Fibroblast of skin of scalp (primary cell): ENCODE measurements at regions not wholly inside any gene's neighbourhood (a gene's known extent, or its start where the extent isn't known, plus 50 kb on each side); places are given as distances from the start of the nearest gene placed in this dataset.
"Not testable (repeated sequence)": the region's sequence is repeated elsewhere in the genome, so short reads cannot be mapped to it uniquely, and the experiment has no call there.

Experiments
- DNase-seq: peaks from one replicate; pipeline ENCODE4 v3.0.0-alpha.2; 2013

DNA sequence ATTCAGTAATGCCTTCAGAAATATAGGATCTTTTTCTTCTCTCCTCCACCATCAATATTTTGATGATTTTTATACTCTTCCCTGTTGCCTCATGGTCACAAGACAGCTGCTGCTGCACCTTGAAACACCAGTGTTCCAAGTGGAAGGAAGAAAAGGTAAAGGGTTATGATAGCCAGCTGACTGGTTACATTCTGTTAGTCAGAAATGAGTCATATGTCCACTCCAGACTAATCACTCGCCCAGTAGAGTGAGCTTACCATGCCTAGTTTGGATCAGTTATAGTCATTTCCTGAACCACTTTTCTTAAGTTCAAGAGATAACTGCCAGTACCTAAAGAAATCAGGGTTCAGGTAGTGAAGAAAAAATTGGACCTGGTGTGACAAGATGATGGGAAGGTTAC lies 532.3 kb upstream of the SMIM31 start:
- DNase-seq = no peak

DNA sequence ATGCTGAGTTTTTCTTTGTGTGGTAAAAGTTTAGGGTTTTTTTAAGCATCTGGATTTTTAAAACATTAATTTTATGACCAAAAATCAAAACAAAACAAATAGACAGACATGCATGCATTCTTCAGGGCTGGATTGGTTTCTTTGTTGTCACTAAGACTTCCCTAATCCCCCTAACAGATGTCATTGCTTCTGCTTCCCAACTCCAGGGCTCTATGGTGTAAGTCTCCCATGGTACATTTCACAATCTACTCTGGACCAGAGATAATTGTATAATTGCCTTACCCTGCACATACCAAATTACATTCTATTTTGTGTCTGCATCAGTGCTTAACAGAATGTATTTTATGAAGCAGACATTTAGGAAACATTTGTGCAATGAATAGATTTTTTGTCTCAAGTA lies 529.1 kb upstream of the SMIM31 start:
- DNase-seq = no peak

DNA sequence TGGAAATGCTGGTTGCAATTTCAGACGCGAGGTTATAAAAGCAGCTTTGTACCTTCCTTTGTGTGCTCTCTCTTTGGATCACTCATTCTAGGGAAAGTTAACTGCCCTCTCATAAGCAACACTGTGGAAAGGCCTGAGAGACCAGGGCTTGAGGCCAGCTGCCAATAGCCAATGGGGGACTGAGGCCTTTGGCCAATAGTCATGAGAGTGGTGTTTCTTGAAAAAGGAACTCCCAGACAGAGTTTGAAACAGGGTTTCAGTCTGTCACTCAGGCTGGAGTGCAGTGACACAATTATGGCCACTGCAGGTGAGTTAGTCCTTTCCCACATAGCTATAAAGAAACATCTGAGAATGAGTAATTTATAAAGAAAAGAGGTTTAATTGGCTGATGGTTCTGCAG lies 524.7 kb upstream of the SMIM31 start:
- no peak for DNase-seq

DNA sequence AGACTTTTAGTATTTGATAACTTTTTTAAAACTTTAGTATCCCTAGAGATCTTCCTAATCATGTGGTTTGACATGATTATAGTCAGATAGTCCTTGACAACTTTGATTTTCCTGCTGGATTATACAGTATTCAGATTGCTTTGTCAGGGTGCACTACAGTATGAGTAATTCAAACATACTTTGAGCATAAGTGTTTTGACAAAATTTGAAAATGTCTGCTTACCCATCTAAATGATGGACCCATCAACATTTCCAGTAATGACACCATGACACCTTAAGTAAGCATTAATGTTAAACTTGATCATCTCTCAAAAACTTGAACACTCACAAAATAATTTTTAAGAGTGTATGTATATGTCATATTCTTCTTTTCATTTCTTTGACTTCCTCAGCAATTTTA lies 514.5 kb upstream of the SMIM31 start:
- DNase-seq = no peak

DNA sequence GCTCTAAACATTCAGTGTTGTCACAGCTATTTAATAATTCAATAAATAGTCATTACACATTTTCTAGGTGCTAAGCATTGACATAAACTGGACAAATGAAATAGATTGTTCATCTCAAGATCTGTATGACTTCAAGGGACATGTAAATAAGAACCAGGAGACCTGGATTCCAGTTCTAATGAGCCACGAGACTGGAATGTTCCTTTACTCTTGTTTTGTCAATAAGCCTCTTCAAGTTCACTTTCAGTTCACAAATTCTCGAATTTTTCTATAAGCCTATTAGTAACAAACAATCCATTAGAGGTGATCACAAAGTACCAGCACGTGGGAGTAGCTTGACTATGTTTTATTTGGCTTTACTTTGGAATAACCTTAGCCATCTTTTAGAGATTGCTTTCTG lies 514.0 kb upstream of the SMIM31 start:
- DNase-seq = no peak

DNA sequence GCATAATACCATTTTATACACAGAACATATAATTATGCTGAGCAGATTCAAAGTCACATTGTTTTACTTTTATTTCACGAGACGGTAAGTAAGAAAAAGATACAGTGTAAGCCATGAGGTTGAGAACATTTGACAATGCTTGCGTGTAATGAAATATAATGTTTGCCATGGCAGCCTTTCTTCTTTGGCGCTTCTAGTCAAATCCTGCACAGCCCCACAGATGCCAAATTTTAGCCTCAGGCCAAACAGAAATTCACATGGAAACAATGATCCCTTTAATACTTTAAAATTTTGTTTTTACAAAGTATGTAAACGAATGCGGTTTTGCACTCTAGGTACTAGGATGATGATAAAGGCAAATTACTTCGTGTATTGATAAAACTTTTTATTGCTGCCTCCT lies 502.7 kb upstream of the SMIM31 start:
- no peak for DNase-seq

DNA sequence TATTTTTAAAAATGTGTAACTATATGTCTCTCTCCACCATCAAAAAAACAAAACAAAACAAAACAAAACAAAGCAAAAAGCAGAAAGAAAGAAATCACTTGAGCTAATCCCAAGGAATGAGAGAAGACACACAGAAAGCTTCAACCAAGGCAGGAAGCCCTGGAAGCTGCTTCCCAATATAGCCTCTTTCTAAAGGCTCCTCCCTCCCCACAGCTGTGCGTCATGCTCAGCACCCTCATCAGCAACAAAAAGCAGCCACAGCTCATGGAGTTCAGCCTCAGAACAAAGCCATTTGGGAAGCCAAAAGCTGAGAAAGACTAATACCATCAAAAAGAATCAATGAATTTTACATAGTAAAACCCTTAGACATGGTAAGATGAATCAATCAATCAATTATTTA lies 501.6 kb upstream of the SMIM31 start:
- DNase-seq = no peak

DNA sequence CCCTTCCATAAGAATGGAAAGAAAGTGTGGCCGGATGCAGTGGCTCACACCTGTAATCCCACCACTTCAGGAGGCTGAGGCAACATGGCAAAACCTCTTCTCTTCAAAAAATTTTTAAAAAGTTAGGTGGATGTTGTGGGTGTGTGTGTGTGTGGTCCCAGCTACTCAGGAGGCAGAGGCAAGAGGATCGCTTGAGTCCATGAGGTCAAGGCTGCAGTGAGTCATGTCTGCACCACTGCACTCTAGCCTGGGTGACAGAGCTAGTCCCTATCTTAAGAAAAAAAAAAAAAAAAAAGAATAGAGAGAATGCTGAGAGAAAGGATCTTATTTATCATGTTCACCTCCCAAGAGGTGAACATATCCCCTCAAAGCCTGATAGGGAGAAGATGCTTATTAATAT lies 492.1 kb upstream of the SMIM31 start:
- DNase-seq = no peak

DNA sequence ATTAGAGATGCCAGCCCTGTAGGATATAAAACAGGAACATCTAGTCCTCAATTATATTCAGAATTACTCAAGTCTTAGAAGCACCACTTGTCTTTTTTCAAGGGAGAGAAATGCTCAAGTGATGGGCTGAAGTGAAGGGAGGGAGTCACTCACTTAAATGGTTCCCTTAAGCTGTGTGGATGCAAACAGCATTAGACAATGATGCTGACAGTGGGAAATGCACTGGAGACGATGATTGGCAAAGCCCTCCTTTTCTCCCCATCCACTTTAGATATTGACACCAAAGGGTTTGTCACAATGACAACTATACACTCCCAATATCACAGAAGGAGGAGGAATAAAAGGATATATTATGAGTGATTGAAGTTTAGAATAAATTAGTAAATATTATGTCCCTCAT lies 491.4 kb upstream of the SMIM31 start:
- not testable (repeated sequence) for DNase-seq

DNA sequence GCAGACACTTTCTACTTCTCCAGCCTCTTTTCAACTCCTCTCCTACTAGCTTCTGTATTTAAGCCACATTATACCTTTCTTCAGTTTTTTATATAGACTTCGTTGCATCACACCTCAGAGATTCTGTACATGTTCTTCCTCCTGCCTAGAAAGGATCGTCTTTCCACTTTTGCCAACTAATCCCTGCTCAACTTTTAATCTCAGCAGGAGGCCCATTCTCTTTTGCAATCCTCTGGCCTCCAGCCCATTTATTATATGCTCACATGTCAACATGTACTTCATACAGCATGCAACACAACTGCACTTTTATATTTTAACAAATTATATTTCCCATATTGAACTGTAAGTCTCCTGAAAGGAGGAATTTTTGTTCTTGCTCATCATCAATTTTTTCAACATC lies 476.5 kb upstream of the SMIM31 start:
- DNase-seq = not testable (repeated sequence)

DNA sequence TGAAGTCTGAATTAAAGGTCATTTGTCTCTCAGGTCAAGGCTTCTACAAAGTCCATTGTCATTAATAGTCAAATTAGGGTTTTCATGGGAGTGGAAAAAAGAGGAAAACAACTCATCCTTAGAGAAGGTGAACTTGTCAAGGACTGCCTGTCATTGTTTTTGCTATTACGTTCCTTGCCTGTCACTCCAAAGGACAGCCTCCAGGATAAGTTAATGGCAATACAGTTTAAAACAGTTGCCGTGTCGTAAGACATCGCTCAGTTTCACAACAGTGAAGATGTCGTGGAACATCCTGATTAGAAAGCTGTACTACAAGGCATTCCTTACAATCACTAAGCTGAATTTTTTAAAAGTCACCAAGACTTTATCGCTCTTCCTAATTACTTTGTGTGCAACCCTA lies 466.8 kb upstream of the SMIM31 start:
- no peak for DNase-seq

DNA sequence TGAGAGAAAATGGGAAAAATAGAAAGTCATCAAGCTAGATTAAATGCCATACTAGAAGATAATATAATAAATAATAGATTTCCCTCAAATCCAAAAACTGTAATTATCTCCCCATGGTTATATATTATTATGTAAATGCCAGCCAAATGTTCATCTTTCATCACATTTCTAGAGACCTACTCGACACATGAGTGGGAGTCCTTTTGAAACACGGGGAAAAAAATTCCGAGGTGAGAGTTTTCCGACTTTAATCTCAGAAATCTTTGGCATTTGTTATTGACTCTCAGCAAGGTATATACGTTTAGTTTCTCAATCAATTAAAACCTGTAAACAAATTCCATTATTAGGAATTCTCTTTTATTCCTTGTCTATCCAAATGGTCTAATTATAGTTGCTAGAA lies 465.4 kb upstream of the SMIM31 start:
- DNase-seq = no peak

DNA sequence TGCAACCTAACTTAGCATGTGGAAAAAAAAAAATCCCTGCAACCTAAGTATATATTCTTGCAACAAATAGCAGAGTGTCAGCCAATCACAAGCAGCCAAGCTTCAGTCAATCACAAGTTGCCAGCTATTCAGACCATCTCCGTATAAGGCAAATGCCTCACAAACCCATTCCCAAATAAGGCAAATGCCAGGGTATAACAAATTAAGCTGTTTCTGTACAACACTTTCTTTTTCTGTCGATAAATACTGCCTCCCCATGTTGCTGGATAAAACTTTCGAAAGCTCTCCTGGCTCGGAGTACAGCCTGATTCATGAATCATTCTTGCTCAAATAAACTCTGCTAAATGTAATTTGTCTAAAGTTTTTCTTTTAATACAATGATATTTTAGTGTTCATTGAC lies 460.7 kb upstream of the SMIM31 start:
- no peak for DNase-seq

DNA sequence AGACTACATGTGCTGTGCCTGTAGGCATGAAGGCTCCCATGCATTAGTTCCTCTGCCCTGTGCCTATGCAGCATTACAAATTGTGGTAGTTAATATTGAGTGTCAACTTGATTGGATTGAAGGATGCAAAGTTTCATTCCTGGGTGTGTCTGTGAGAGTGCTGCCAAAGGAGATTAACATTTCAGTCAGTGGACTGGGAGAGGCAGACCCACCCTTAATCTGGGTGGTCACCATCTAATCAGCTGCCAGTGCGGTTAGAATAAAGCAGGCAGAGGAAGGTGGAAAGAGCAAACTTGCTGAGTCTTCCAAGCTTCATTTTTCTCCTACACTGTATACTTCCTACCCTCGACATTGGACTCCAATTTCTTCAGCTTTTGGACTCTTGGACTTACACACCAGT lies 460.2 kb upstream of the SMIM31 start:
- DNase-seq = no peak

DNA sequence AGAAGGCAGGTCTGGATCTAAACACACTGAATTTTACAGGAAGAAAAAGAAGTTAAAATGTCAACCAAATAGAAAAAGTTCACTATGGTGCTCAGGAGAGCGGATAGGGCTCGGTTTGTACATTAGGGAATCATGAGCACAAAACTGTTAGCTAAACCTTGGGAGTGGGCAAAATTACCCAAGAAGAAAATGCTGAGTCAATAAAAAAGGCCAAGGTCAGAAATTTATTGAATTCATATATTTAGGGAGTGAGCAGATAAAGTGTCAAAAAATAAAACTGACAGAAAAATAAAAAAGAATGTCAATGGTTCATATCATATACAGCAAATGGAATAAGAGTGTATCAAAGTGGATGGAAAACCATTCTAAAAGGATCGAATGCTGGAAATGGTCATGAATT lies 452.5 kb upstream of the SMIM31 start:
- DNase-seq = no peak

DNA sequence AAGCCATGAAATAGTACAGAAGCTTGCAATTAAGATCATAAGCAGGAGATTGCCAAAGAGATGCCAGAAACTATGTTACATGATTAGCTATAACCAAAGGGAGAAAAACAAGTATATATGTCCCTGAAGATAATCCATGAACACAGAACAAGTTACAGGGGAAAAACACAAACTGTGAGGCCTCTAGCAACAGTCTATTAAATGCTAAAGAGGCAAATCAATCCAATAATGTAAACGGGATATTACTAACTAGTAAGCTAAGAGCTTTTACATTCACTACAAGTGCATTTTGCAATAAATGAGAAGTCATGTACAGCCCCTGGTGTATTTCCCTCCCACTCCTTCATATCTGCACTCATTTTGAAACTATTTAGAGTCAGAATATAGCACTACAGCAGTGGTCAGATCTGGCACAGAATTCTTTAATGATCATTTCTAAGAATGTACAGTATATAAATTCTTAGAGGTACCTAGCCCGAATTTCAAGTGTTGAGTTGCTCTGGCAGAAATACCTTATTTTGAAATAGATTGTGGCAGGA lies 449.8 kb upstream of the SMIM31 start:
- no peak for DNase-seq

DNA sequence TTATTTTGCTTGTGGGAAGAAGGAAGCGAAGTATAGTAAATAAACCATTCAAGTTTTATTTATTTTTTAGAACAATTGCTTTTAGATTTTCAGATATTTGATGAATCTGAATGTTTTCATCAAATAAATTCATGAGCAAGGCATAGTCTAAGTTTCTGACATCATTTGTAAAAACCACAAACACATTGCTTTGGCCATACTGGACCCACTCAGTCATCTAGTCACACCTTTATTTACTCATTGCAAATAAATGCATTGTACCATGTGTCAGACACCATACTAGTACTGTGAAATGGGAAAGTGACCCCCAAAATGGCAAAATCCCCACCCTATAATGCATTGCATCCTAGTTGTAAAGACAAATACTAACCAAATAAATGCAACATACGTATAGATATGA lies 449.1 kb upstream of the SMIM31 start:
- DNase-seq = no peak

DNA sequence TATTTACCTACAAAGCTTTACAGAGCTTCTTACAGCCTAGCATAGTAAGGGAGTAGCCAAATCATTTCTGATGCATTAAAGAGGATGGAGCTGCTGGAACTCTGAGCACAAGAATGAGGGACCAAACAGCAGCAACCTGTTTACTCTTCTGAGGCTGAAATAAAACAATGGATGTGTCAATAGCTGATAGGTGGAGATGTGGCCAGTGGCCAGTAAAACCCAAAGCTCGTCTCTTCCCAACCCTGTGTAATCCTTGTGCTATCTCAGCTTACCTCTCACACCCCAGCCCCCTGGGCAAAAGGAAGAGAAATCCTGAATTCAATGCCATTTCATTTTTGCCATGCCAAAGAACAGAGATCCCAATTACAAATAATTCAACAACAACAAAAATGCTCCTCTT lies 446.7 kb upstream of the SMIM31 start:
- no peak for DNase-seq

DNA sequence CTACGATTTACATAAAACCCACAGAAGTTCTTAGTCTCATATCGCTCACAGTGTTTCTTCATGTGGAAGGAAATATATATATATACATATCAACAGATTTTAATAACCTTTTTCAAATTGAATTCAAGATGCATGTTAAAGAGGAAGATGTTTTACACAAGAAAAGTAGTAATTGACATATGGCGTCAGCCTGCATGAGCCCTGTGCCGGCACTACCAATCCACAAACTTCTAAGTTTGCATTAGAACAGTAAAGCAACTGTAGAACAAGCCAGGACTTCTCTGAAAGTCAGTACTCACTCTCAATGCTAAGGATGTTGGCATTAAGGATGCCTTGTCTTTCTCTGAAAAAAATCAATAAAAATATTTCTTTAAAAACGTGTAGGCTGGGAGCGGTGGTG lies 441.3 kb upstream of the SMIM31 start:
- no peak for DNase-seq

DNA sequence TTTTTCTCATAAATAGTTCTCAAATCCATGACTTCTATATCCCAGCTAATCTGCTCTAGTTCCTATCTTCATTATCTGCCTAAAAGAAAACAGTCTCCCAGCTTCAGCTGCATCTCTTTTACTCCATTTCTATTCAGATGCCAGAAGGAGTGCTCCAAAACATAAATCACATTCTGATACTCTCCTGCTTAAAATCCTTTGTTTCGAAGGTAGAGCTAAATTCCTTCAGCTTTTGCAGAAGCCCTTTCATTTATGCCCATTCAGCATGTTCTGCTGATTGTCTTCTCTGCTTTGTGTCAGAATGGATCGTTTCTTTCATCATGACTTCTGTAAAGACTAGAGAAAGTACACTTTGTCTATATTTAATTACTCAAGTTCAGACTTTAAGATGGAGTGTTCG lies 440.1 kb upstream of the SMIM31 start:
- no peak for DNase-seq

DNA sequence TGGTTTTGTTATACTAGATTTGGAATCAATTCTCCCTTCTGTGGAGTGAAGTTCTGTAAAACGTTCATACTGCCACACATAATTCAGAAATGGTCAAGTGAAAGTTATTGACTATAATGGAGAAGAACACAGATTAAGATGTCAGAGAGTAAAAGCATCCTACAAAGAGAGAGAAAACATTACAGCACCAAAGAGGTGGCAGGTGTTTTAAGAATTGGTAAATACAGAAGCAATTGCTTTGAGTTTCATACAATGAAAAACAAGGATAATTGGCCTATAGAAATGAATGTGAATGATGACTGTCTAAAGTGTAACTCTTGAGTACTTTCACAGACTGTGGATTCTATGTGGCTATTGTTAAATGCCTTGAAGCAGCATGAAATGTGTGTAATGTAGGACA lies 435.6 kb upstream of the SMIM31 start:
- DNase-seq = no peak

DNA sequence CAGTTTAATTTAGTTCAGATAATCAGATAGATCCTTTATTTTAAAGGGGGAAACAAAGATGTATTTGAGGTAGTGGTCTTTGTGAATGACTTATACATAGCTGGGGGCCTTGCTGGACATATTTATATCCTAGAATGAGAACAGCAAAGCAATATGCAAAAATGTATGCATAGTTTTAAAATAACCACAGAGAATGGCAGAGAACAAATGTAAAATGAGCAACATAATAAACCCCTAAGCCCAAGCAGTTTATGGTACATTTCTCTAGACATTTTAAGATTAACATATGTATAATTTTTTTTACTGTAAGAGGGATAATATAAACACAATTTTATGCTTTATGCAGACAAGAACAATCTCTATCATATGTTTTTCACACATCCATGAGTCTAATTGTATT lies 434.2 kb upstream of the SMIM31 start:
- no peak for DNase-seq

DNA sequence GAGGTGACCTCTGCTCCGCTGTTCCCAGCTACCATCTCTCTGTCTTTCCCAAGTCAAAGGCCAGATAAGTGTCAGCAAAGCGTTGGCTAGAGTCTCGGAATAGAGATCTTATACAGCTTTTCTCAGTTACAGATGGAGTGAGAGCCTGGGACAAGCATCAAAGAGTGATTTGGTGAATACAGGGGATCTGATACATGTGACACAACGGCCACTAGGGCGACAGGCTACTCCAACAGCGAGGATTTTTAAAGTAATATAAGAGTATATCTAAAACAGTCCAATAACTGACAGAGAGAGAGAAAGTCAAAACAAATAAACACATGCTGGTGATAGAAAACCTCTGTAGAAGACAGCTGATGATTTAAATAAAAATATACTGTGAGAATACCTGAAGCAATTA lies 433.1 kb upstream of the SMIM31 start:
- no peak for DNase-seq

DNA sequence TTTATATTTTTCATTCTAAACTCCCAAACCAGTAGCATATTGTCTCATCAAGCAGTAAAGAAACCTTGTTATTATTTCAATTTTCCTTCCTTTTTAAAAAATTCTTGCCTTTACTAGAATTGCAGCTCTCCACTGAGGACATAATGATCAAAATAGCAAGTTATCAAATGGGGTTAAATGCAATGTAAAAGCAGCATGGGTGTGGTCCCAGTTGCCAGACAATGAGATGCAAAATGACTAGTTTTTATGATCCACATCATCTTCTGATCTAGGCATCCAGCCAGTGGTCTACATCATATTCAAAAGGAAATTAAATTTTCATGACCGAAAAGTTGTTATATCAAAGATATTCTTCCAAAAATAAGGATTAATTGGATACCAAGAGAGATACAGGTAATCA lies 427.9 kb upstream of the SMIM31 start:
- no peak for DNase-seq

DNA sequence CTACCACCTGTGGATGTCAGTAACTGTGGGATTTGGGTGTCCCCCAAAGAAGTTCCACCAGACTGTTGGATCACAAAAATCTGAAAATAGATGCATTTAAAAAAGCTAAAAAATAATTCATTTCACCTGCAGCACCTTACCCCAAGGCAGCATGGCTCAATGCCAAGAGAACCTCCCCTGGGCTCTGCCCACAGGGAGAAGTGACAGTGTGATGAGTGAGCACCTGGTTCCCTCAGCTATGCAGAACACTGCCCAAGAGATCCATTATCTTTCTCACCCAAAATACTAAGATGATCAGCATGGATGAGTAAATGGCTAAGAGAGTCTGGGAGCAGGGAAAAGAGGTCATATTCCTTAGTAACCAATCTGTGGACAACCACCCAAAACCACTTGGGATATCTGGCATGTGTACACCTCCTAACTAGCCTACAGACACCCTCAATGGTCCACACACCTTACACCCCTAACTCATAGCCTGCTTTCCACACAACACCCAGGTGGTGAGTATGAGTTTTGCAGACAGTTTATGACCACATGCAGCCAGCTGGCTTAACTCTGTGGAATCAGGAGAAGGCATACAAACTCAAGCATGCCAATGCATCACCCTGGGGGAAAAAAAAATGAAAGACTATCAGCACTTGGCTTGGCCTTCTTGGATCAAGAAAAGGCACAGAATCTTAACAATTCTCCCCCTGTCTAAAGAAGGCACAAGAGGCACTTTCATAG lies 416.5 kb upstream of the SMIM31 start:
- no peak for DNase-seq
